Embryonic facial prominence (tissue), 1 donor: ENCODE measurements at regions not wholly inside any gene's neighbourhood (a gene's known extent, or its start where the extent isn't known, plus 50 kb on each side); places are given as distances from the start of the nearest gene placed in this dataset.
"Not testable (repeated sequence)": the region's sequence is repeated elsewhere in the genome, so short reads cannot be mapped to it uniquely, and the experiment has no call there.

Source experiments
- DNase-seq: peaks from one replicate; pipeline ENCODE4 v3.0.0-alpha.2; 2016; ENCODE audit errors: extremely low spot score

DNA sequence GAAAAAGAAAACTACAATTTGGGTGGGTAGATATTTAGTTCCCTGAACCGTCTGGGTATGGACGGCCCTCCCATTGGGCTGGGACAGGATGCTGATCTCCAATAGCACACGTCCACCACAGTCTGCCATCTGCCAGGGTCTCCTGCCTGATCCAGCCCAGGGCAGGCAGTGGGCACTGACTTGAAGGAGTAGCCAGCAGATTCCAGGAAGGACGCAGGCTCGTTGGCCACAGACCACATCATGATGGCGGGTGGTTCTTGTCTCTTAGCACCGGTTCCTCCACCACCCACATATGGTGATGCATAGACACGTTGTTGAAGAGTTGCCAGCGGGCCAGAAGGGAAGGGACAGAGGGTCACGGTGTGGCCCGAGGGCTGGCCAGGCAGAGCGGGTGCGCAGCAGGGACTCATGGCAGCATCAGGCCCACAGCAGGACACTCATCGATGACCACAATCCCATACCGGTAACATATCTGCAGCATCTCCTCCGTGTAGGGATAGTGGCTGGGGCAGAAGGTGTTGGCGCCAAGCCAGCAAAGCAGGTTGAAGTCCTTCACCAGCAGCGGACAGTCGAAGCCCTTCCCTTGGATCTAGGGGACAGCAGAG, 155.8 kb upstream of the FAM174A start:
- not testable (repeated sequence) for DNase-seq

DNA sequence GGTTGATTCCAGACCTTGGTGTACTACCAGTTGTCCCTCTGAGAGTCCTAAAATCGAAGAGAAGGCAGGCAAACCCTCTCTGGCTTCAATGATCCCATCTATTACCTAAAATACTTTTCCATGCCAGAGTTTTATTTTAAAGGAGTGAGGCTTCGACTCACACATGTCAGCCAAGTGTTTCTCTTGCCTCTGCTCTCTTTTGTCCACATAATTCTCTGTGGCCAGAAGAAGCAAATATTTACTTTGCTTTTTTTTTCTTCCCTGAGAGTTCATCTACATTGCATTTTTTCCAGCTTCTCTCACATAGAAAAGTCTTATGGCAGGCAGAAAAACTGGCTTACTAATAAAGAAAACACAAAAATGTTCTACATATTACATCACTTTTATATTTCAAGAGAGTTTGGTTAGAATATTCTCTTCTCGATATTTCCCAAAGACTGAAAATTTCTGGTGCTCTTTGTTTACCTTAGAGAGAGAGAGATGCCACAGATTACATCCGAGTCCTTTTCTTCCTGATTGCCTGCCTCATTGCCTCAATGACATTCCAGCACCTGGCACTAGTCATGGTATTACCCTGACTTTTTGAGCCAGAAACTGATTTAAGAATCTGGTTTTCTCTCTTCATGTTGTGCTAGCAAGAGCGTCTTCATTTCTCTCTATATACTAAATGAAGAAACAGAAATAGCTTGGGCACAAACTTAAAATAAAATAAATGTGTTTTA, 170.3 kb upstream of the FAM174A start:
- DNase-seq, result not testable (repeated sequence)

DNA sequence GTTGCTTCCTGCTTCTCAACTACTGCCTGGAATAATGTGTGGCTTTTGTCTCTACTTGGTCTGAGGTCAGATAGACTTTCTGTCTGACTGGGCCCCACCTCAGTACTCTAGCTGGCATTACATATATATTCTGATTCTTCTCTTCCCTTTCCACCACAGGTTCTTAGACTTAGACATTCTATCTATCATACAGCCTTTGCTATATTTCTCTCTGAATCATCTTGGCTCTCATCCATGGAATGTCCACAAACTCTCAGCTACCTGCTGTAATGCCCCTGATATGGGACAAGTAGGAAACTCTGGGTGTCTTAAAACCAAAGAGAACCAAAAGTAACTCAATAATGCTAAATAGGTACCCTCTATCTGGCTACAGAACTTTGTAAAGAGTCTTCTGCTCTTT, 170.8 kb upstream of the FAM174A start:
- not testable (repeated sequence) for DNase-seq

DNA sequence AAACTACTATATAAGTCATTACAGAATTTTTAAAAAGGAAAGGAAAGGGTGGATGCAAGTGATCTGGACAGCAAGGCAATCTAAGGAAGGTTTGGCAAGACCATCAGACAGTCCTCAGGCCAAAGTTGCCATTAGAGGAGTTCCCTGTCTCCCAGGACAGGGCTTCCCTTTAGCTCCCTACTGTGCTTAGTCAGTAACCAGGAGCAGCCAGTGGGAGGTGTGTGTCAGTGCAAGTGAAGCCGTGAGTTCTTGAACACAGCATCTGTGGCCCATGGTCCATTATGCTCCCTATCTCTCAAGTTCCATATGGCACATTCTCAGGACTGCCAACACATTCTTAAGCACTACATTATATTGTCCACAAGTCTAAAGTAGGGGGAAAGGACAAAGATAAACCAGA, 175.2 kb upstream of the FAM174A start:
- DNase-seq, result not testable (repeated sequence)

DNA sequence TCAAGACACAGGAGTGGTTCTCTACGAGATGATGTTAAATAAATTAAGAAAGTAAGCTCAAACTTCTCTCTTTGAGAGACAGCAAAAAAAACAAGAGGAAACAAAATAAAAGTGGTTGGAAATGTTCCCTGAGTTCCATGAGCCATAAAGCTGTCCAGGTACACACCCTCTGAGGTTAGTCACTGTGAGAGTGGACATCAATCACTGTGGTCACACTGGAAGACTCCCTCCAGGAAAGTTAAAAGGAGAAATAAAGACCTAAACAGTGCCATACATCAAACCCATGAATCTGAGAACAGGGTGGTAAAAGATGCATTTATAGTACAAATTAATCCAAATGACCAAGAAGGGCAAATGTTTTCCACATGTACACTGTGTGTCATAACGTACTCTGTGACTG, 188.9 kb upstream of the FAM174A start:
- not testable (repeated sequence) for DNase-seq

DNA sequence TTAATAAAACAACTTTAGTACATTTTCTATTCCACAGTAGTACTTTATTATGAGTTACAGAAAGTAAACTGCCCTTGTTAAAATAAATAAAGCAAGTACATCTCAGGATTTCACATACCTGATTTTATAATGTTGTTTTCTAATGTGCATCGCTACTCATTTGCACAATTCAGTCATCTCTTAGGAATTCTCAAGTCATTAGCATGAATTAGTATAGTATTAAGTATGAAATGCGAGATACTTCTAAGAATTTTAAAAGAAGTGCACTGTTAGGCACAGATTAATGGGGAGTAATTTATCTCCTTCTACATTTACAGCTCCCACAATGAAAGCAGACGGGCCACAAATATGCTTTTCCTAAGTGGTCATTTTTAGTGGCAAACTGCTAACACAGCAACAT, 193.7 kb upstream of the FAM174A start:
- not testable (repeated sequence) for DNase-seq

DNA sequence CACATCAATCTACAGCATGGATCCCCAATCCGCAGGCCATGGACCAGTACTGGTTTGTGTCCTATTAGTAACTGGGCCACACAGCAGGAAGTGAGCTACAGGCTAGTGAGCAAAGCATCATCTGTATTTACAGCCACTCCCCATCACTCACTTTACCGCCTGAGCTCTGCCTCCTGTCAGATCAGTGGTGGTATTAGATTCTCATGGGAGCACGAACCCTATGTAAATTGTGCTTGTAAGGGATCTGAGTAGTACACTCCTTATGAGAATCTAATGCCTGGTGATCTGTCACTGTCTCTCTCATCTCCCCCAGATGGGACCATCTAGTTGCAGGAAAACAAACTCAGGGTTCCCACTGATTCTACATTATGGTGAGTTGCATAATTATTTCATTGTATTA, 212.7 kb upstream of the FAM174A start:
- no peak for DNase-seq

DNA sequence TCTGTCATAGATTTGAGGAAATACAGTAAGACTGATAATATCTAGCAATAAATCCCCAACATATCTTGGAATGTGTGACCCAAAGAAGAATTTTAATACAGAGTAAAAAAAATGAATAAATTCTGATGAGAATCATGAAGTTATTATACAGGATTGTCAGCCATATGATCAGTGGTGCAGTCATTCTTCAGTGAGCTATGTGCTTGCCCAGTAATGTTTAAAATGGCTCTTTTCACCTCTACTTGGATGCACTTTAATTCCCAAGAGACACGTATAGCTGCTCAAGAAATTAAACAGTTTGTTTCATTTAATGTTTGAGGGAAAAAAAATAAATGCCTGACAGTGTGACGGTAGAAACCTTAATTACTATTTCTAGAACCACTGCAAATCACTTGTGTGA, 215.3 kb upstream of the FAM174A start:
- DNase-seq, result no peak

DNA sequence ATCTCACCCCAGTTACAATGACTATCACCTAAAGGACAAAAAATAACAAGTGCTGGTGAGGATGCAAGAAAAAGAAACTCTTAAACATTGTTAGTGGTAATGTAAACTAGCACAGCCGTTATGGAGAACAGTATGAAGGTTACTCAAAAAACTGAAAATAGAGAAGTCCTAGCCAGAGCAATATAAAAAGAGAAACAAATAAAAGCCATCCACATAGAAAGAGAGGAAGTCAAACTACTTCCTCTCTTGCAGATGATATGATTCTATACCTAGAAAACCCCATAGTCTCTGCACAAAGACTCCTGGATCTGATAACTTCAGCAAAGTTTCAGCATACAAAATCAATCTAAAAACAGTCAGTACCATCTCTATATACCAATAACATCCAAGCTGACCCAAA, 221.5 kb upstream of the FAM174A start:
- no peak for DNase-seq

DNA sequence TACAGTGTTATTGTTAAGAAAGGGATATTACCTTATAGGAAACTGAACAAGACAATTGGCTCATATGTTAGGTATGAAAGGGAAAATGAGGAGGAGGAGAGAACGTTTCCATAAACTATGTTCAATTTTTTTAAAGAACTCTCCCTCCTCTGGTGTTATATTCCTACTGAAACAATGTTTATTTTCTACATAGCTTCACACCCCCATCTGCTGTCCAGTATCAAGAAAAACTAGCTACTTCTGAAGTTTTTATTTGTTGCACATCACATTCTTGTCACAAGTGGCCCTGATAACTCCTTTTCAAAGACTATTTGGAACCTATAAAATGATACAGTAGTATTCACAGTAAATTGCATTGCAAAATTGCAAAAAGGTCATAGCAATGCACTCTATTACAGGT, 223.4 kb upstream of the FAM174A start:
- DNase-seq, result no peak

DNA sequence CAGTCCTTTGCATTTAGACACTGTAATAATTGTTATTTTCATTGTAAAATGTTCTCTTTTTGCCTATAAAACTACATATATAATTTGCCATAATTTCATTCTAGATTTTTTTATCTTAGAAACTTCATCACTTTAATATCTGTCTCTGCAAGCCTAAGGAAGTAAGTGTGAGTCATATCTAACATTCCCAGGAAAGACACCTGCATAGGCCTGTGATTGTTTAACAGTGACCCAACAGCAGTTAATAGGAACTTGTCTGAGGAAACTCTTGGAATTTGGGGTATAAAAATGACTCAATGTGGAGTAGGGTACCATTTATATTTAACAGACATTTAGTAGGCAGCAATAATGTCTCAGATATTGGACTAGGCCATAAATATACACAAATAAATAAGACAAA, 229.2 kb upstream of the FAM174A start:
- DNase-seq, result no peak

DNA sequence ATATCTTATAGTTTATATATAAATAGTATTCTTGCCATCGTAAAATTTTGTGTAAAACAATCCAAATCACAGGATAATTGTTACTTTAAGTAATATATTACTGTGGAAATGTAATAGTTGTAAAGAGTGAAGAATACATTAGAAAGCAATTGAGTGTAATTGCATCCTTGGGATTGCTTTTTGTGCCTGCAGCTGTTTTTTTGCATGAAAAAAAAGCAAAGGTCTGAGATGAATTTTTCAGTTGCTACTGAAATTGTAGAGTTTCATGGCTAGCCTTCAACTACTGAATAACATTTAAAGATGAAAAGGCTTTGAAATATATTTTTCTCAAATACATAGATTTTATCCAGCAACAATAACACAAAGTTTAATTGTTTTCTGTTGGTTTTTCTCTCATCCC, 232.0 kb upstream of the FAM174A start:
- no peak for DNase-seq

DNA sequence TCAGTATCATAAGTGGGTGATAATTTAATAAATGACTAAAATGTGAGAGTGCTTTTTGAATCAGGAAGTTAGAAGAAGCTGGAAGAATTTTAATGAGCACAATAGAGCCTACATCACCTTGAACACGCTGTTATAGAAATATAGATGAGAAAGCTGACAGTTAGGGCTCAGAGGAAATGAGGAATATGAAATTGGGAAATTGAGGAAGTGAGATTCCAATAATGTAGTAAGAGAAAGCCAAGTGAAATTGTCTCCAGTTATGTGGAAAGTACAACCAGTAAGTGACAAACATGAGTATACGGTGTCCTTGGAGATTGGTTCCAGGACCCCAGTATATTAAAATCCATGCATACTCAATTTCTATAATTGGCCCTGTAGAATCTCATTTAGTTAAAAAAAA, 235.9 kb upstream of the FAM174A start:
- DNase-seq, result no peak

DNA sequence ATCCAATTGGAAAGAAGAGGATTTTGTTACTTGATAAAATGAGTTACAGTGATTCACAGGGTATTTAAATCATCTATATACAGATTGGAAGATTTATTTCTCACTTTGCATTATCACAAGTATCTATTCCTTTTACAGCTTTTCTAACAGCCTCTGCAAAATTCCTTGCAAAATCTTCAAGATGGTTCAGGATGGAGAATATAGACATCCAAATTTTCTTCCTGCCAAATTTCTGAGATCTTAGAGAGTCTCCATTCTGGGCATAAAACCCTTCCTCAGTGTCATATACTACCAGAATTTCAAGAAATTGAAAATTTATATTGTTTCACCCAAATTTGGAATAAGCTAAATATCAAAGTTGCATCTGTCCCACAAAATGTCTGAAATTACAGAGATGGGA, 259.1 kb upstream of the FAM174A start:
- DNase-seq, result no peak

DNA sequence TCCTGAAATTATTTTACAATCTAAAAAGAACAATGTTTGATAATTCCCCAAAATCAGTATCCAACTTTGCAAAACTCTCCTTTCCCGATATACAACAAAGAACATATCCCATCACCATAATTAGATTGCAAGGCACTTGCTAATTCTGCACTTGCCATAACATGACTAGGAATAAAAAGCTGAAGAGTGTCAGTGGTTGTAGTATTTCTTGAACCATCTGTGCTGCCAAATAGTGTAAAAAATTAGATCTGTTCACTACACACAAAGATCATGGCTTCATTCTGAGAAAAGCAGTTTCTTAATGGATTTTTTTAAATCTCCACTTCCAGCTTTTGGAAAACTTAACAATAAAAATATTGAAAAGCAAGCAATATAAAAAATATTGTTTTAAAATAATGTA, 259.5 kb upstream of the FAM174A start:
- DNase-seq, result no peak

DNA sequence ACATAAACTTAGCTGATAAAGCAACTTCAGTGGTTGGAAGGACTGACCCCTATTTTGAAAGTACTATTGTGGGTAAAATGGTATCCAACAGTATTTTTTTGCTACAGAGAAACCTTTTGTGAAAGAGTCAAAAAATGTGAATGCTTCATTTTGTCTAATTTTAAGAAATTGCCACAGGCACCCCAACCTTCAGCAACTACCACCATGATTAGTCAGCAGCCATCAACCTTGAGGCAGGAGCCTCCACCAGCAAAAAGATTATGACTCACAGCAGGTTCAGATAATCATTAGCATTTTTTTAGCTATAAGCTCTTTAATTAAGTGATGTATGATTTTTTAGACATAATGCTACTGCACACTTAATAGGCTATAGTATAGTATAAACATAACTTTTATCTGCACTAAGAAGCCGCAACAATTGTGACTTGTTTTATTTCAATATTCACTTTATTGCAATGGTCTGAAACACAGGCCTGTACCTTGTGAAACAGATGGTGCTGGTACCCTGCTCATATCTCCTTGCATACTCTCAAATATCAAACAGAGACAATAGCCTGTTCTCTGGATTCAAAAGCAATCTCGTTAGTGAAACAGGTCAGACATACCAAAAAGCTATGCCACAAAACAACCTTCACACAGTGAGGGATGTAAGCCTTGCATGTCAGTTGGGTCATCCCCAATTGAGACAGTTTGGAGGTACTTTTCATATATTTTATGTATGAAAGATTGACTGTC, 261.2 kb upstream of the FAM174A start:
- no peak for DNase-seq

DNA sequence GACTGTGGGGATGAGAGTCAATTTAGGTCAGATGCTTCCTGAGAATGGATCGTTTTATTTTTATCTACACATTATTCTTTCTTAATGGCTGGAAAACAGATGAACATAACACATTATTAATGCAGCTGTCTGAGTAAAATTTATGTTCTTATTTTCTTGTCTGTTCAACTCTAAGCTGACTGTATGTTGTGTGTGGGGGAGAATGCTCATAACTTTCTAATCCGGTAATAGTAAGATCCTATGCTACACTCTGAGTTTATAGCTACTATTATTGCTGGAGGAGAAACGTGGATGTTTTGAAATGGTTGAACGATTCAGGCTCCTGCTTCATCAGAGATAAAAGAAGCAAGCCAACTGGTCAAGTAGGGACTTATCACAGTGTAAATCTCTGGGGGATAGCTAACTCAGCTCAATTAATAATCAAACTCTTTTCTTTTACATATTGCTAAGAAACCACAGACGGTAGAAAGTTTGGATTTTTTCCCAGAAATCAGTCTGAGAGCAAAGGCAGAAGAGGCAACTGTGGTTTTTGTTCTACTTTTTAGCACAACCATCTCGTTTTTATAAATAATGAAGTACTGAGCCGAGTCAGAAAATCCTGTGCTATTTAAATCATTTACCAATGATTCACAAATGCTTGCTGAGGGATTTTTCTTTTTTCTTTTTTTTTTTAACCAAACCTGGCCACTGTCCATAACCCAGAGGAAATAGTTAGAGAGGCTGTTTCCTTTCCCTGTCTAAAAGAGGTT, 265.0 kb upstream of the FAM174A start:
- peak; percentile 6 for DNase-seq

DNA sequence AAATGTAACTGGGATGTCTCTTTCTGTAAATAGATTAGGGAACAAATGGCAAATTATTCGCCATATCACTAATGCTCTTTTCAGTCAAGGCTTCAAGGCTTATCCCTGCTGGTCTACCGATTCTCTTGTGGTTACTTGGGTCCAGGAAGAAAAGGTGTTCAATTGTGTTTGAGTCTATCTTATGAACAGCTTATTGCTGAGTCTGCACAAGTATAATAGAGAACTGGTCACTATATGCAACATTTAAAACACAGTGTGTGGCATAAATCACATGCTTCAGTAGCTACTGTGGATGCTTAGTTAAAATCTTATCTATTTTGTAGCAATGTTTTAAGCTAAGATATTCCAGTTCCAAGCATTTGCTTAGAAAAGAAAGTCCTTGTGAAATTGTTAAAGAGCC, 274.2 kb upstream of the FAM174A start:
- DNase-seq, result no peak

DNA sequence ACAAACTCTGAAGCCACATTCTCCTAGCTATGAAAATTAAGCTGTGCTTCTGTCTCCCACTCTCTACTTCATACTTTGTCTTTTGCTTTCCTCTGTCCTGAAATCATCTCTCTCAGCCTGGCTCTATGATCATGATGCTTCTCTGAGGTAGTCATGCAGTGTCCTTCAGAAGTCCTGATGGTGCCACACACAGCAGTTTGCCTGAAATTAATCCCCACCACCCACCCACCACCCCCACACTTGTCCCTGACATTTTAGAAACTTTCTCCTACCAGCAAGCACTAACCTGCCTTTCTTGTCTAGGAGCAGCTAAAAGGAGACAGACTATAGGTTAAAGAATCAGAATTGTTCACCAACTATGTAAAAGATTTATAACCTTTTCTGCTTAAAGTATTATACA, 282.2 kb upstream of the FAM174A start:
- DNase-seq, result no peak

DNA sequence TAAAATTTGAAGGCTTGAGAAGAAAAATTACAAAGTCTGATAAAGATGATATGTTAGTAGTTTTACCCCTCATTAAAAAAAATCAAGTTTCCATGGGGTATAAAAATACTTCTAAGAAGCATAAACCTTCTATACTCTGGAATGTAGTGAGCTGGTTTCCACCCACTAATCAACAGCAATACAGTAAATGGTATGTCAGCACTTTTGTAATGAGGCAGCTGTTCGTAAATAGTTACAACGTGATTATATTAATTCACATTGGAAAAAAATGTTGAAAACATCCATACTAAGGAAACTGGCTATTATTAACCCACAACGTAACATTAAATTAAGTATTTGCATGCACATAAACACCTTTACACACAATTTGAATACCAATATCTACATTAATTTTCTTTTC, 283.1 kb upstream of the FAM174A start:
- DNase-seq, result no peak

DNA sequence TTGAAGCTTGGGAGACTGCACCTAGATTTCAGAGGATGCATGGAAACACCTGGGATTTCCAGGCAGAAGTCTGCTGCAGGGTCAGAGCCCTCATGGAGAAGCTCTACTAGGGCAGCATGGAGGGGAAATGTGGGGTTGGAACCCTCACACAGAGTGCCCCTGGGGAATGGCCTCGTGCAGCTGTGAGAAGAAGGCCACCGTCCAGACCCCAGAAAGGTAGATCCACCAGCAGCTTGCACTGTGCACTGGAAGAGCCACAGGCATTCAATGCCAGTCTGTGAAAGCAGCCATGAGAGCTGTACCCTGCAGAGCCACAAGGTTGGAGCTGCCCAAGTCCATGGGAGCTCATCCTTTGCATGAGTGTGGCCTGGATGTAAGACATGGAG, 285.3 kb upstream of the FAM174A start:
- no peak for DNase-seq

DNA sequence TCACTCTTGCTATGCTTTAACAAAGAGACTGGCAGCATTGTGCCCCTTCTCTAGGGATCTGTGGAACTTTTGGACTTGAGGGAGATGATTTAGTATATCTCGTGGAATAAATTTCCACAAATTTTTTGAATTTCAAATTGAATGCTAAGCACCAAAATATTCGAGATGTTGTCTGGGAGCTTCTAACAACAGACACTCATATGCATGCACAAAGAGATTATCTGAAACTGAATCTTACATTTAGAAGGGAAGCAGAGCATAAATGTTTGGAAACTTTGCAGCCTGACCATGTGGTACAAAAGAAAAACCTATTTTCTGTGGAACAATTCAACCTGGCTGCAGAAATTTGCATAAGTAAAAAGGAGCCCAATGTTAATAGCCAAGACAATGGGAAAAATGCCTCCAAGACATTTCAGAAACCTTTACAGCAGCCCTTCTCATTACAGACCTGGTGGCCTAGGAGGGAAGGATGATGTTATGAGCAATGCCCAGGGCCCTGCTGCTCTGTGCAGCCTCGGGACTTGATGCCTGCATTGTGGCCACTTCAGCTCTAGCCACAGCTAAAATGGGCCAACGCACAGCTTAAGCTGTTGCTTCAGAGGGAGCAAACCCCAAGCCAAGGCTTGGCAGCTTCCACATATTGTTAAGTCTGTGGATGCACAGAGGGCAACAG, 285.8 kb upstream of the FAM174A start:
- no peak for DNase-seq
